GM23338 (cell line): ENCODE measurements at regions not wholly inside any gene's neighbourhood (a gene's known extent, or its start where the extent isn't known, plus 50 kb on each side); places are given as distances from the start of the nearest gene placed in this dataset.

Experiments used
- ATAC-seq: fragments of 200-7000 bp; cut with Tn5 transposase; 3 replicates; pipeline ENCODE4 v1.9.1; 2020
- DNase-seq: peaks from one replicate; pipeline ENCODE4 v3.0.0-alpha.2; 2015; ENCODE audit warnings: low spot score
- H2AFZ ChIP-seq: fragments of 200-600 bp; sonication (generic); 2 replicates; pipeline ENCODE4 v1.8.0; 2016; ENCODE audit warnings: antibody characterized with exemption, mild to moderate bottlenecking, moderate library complexity
- H3F3A ChIP-seq: fragments of 200-600 bp; sonication (generic); replicated peaks from 2 replicates; pipeline ENCODE4 v1.8.0; 2017; ENCODE audit warnings: antibody characterized with exemption, mixed run types, low read depth
- H3K27ac ChIP-seq: fragments of 200-600 bp; sonication (generic); 2 replicates; pipeline ENCODE4 v1.6.1; 2016; ENCODE audit warnings: low read depth
- H3K27me3 ChIP-seq: fragments of 200-600 bp; sonication (generic); 2 replicates; pipeline ENCODE4 v1.8.0; 2016; ENCODE audit warnings: mild to moderate bottlenecking, mixed run types, moderate library complexity; ENCODE audit not compliant: insufficient read depth
- H3K36me3 ChIP-seq: fragments of 200-600 bp; sonication (generic); 2 replicates; pipeline ENCODE4 v1.8.0; 2016; ENCODE audit warnings: mild to moderate bottlenecking; ENCODE audit not compliant: insufficient read depth
- H3K4me1 ChIP-seq: fragments of 200-600 bp; sonication (generic); 2 replicates; pipeline ENCODE4 v1.8.0; 2016; ENCODE audit warnings: mild to moderate bottlenecking, moderate library complexity; ENCODE audit not compliant: insufficient read depth
- H3K4me2 ChIP-seq: fragments of 200-600 bp; sonication (generic); 2 replicates; pipeline ENCODE4 v1.7.1; 2017; ENCODE audit warnings: mixed run types
- H3K4me3 ChIP-seq: fragments of 200-600 bp; sonication (generic); 2 replicates; pipeline ENCODE4 v1.6.1; 2016; ENCODE audit warnings: mixed run types
- H3K79me2 ChIP-seq: fragments of 200-600 bp; sonication (generic); replicated peaks from 2 replicates; pipeline ENCODE4 v1.8.0; 2017; ENCODE audit warnings: mild to moderate bottlenecking; ENCODE audit not compliant: insufficient read depth
- H3K9me2 ChIP-seq: fragments of 200-600 bp; sonication (generic); 2 replicates; pipeline ENCODE4 v1.8.0; 2017; ENCODE audit not compliant: insufficient read depth
- H4K20me1 ChIP-seq: fragments of 200-600 bp; sonication (generic); replicated peaks from 2 replicates; pipeline ENCODE4 v1.8.0; 2017; ENCODE audit warnings: mild to moderate bottlenecking; ENCODE audit not compliant: insufficient read depth
- H3K27ac Mint-ChIP-seq: 2 replicates; pipeline ENCODE4 v1.8.0; 2020; ENCODE audit warnings: inconsistent platforms, mild to moderate bottlenecking, moderate library complexity, mixed read lengths
- H3K27me3 Mint-ChIP-seq: 3 replicates; pipeline ENCODE4 v1.8.0; 2022; ENCODE audit warnings: low read depth, mild to moderate bottlenecking, moderate library complexity, mixed read lengths, inconsistent platforms; ENCODE audit not compliant: insufficient read depth, poor library complexity
- H3K36me3 Mint-ChIP-seq: 3 replicates; pipeline ENCODE4 v1.8.0; 2021; ENCODE audit warnings: low read depth, mild to moderate bottlenecking, inconsistent platforms, moderate library complexity, mixed read lengths
- H3K4me1 Mint-ChIP-seq: 3 replicates; pipeline ENCODE4 v1.8.0; 2020; ENCODE audit warnings: mild to moderate bottlenecking, inconsistent platforms, mixed read lengths
- H3K4me3 Mint-ChIP-seq: 3 replicates; pipeline ENCODE4 v1.8.0; 2021; ENCODE audit warnings: moderate library complexity, mild to moderate bottlenecking, inconsistent platforms, mixed read lengths
- H3K9me3 Mint-ChIP-seq: 3 replicates; pipeline ENCODE4 v1.8.0; 2020; ENCODE audit warnings: moderate library complexity, mild to moderate bottlenecking, inconsistent platforms, mixed read lengths
- CTCF ChIP-seq, 2 experiments: fragments of 200-600 bp in 1 of 2; sonication (generic) in 1 of 2; conservative IDR thresholded peaks; 2 replicates each; pipeline versions ENCODE4 v1.5.1 to v1.6.1; 2016 to 2017; ENCODE audit warnings: antibody characterized with exemption in 2 of 2, low read depth in 2 of 2, mild to moderate bottlenecking in 2 of 2, moderate library complexity in 1 of 2
- ETS1 ChIP-seq: IDR thresholded peaks from 2 replicates; pipeline ENCODE4 v1.6.1; 2016; ENCODE audit warnings: antibody characterized with exemption
- EZH2phosphoT487 ChIP-seq: fragments of 200-600 bp; sonication (generic); IDR thresholded peaks from one replicate; pipeline ENCODE4 v1.8.1; 2018; ENCODE audit warnings: antibody characterized with exemption; ENCODE audit not compliant: unreplicated experiment
- JUNB ChIP-seq: IDR thresholded peaks from one replicate; pipeline ENCODE4 v1.6.1; 2016; ENCODE audit warnings: antibody characterized with exemption; ENCODE audit not compliant: unreplicated experiment
- NANOG ChIP-seq: IDR thresholded peaks from 2 replicates; pipeline ENCODE4 v1.6.1; 2016; ENCODE audit warnings: antibody characterized with exemption, borderline replicate concordance
- POLR2AphosphoS5 ChIP-seq: IDR thresholded peaks from 2 replicates; pipeline ENCODE4 v1.6.1; 2016; ENCODE audit warnings: antibody characterized with exemption, low read depth
- REST ChIP-seq: IDR thresholded peaks from one replicate; pipeline ENCODE4 v1.6.1; 2018; ENCODE audit warnings: antibody characterized with exemption; ENCODE audit not compliant: unreplicated experiment
- STAT1 ChIP-seq: IDR thresholded peaks from one replicate; pipeline ENCODE4 v1.6.1; 2016; ENCODE audit warnings: antibody characterized with exemption; ENCODE audit not compliant: unreplicated experiment

- no peak overlapping the region for H3K4me2 ChIP-seq
- H3K4me1 ChIP-seq: peaks cover 5% of the 10 kb centered on the region
- no peaks in the 10 kb centered on the region for H3K27me3 ChIP-seq
- TF ChIP-seq NANOG (no peak), POLR2AphosphoS5 (no peak), ETS1 (no peak), EZH2phosphoT487 (no peak), STAT1 (no peak), JUNB (no peak), REST (no peak), CTCF (conservative IDR thresholded peaks at IDR 0.05; ENCODE audit: low read depth in 2 of 2) (no peak)
- peaks cover 6% of the 10 kb centered on the region; the same call in 1 of the 2 replicates for H3K9me2 ChIP-seq
- no peaks in the 10 kb centered on the region for H4K20me1 ChIP-seq
- H3K27me3 Mint-ChIP-seq: no peaks in the 10 kb centered on the region
- H3F3A ChIP-seq: no peaks in the 10 kb centered on the region
- peaks cover 16% of the 10 kb centered on the region for H3K4me1 Mint-ChIP-seq
- no peaks in the 10 kb centered on the region for H3K36me3 ChIP-seq
- no peak overlapping the region; the same call in 1 of the 2 replicates for H3K27ac Mint-ChIP-seq
- H3K27ac ChIP-seq: no peak overlapping the region
- DNase-seq (no peak), ATAC-seq (peak; percentile 59; the same call in 1 of the 3 replicates)
- peaks cover 9% of the 10 kb centered on the region; the same call in 1 of the 3 replicates for H3K36me3 Mint-ChIP-seq
- H3K79me2 ChIP-seq: no peaks in the 10 kb centered on the region
- H3K4me3 Mint-ChIP-seq: no peak overlapping the region
- H3K4me3 ChIP-seq: no peak overlapping the region
- H3K9me3 Mint-ChIP-seq: peaks cover 15% of the 10 kb centered on the region
- H2AFZ ChIP-seq: no peak overlapping the region; the same call in 1 of the 2 replicates
These were observed 218.6 kb upstream of the SLC38A2 start for GRCh38 chr12:46590991-46591703.
